HG02759 (cell line): ENCODE measurements at regions not wholly inside any gene's neighbourhood (a gene's known extent, or its start where the extent isn't known, plus 50 kb on each side); places are given as distances from the start of the nearest gene placed in this dataset.
"Not testable (repeated sequence)": the region's sequence is repeated elsewhere in the genome, so short reads cannot be mapped to it uniquely, and the experiment has no call there.

Source experiments
- ATAC-seq: cut with Tn5 transposase; IDR thresholded peaks from one replicate; pipeline ENCODE4 v1.9.1; 2021; ENCODE audit warnings: mild to moderate bottlenecking, moderate library complexity; ENCODE audit not compliant: unreplicated experiment

GRCh38 chr1:101124405-101124804 is 98.8 kb upstream of the DPH5 start:
- ATAC-seq: no peak

DNA sequence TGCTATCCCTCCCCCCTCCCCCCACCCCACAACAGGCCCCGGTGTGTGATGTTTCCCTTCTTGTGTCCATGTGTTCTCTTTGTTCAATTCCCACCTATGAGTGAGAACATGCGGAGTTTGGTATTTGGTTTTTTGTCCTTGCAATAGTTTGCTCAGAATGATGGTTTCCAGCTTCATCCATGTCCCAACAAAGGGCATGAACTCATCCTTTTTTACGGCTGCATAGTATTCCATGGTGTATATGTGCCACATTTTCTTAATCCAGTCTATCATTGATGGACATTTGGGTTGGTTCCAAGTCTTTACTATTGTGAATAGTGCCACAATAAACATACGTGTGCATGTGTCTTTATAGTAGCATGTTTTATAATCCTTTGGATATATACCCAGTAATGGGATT is 98.3 kb upstream of the DPH5 start:
- not testable (repeated sequence) for ATAC-seq

GRCh38 chr1:101122452-101123166 is 97.0 kb upstream of the DPH5 start:
- ATAC-seq: peak; percentile 94

- ATAC-seq: no peak
These were observed 96.4 kb upstream of the DPH5 start for GRCh38 chr1:101121975-101122374.

GRCh38 chr1:101121504-101121903 is 95.9 kb upstream of the DPH5 start:
- ATAC-seq: no peak

DNA sequence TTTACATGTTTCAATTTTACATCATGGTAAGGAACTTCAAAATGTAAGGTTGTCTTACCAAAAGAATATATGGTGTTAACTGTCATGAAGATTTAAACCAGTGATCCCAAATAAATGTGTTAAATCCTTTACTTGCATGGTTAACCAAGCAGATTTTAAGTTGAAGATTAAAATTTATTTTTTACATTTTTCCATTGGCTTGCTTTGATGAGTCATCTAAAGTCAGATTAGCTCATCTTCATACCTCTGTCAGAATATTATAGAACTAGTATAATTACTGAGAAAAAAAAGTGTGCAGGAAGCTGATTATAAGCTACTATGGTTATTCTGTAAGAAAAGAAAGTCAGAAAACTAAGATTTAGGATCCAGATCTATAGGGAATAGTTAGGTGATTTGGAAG is 95.3 kb upstream of the DPH5 start:
- ATAC-seq: no peak

- ATAC-seq: no peak
These were observed 93.7 kb upstream of the DPH5 start for GRCh38 chr1:101119289-101119688.

GRCh38 chr1:101116006-101116405 is 90.4 kb upstream of the DPH5 start:
- no peak for ATAC-seq

DNA sequence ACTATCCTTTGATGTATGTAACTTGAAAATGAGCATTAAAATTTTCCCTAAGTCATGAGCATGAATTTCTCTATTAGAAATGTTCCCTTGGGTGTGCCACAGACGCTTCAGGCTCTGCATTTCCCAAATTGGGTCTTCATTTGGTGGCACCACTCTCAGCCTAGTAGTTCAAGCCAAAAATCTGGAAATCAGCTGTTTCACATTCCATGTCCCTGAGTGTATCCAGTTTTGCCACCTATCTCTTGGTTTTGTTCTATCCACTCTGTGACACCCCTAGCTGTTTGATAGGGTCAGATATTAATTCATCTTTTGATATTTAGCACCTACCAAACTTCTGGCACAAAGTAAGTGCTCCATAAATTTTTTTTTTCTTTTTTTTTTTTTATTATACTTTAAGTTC is 89.5 kb upstream of the DPH5 start:
- no peak for ATAC-seq

DNA sequence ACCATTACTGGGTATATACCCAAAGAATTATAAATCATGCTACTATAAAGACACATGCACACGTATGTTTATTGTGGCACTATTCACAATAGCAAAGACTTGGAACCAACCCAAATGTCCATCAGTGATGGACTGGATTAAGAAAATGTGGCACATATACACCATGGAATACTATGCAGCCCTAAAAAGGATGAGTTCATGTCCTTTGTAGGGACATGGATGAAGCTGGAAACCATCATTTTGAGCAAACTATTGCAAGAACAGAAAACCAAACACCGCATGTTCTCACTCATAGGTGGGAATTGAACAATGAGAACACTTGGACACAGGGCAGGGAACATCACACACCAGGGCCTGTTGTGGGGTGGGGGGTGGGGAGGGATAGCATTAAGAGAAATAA is 88.5 kb upstream of the DPH5 start:
- ATAC-seq: not testable (repeated sequence)

DNA sequence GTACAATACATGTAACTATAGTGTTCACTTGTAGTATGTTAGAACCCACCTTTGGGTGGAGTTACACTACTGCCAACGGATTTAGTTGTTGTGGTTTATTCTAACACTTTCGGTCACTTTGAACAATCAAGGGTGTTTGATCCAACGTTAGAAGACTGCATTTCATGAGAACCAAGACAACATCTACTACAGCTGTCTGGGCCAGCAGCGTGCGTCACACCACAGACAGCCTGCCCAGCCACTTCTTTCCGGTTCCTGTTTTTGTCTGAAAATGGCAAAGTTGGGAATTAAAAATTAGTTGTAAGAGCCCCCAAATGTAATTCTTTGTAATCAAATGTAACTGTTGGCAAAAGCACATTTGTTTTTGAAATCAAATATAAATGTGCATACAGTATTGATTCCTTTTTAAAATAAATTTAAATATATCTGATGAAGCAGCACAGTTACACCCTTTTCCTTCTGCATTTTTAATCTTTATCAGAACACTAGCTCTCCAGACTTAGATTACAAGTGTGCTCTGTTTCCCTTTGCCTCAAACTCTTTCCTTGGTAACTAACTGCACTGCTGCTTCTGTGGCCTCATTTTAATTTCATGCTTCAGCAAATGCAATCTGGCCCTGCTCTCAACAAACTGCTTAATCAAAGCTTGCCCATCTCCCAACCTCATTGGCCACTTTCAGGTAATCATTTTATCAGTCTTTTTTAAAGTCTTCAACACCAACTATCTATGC is 86.6 kb upstream of the DPH5 start:
- ATAC-seq: peak; percentile 97

GRCh38 chr1:101111461-101111860 is 85.9 kb upstream of the DPH5 start:
- ATAC-seq: no peak

- no peak for ATAC-seq
These were observed 84.2 kb upstream of the DPH5 start for GRCh38 chr1:101109791-101110190.

- ATAC-seq: no peak
These were observed 82.5 kb upstream of the DPH5 start for GRCh38 chr1:101108111-101108500.

- ATAC-seq: no peak
These were observed 82.0 kb upstream of the DPH5 start for GRCh38 chr1:101107496-101108110.

- ATAC-seq: no peak
These were observed 80.3 kb upstream of the DPH5 start for GRCh38 chr1:101105877-101106276.

- ATAC-seq: no peak
These were observed 77.0 kb upstream of the DPH5 start for GRCh38 chr1:101102426-101103156.

- ATAC-seq: no peak
These were observed 75.8 kb upstream of the DPH5 start for GRCh38 chr1:101101360-101101759.

- no peak for ATAC-seq
These were observed 75.1 kb upstream of the DPH5 start for GRCh38 chr1:101100674-101101073.

DNA sequence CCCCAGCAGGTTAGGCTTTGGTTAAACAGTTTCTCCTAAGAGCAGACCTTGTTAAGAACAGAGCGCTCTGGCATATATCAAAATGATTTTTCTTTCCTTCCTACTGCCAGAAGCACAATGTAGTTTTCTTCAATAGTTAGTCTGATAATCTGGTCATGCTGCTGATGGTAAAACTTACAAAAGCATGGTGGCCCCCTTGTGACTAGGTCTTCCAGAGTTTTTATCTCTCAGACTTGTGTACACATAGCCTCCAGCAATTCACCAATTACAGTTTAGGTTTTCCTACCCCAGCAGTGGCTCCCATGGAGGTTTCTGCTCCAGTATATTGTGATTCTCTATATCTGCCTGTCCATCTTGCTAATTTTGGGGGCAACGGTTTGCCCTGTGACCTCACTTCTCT is 73.3 kb upstream of the DPH5 start:
- no peak for ATAC-seq

- no peak for ATAC-seq
These were observed 72.7 kb upstream of the DPH5 start for GRCh38 chr1:101098327-101098726.
